Mesothelial cell of epicardium (in vitro differentiated cells): ENCODE measurements at regions not wholly inside any gene's neighbourhood (a gene's known extent, or its start where the extent isn't known, plus 50 kb on each side); places are given as distances from the start of the nearest gene placed in this dataset.

Experiments
- DNase-seq, 2 experiments: peaks; one replicate each; pipeline ENCODE4 v3.0.0; 2021; ENCODE audit warnings: low spot score in 2 of 2; ENCODE audit not compliant: unreplicated experiment in 2 of 2
- H3K27ac Mint-ChIP-seq: 2 replicates; pipeline ENCODE4 v1.8.0; 2021; ENCODE audit warnings: mixed read lengths
- H3K27me3 Mint-ChIP-seq: 2 replicates; pipeline ENCODE4 v1.8.0; 2021; ENCODE audit warnings: low read depth, mixed read lengths
- H3K36me3 Mint-ChIP-seq: 2 replicates; pipeline ENCODE4 v1.8.0; 2021; ENCODE audit warnings: mixed read lengths
- H3K4me1 Mint-ChIP-seq: 2 replicates; pipeline ENCODE4 v1.8.0; 2021; ENCODE audit warnings: mixed read lengths
- H3K4me3 Mint-ChIP-seq: 2 replicates; pipeline ENCODE4 v1.8.0; 2021; ENCODE audit warnings: mild to moderate bottlenecking, moderate library complexity, mixed read lengths
- H3K9me3 Mint-ChIP-seq: 2 replicates; pipeline ENCODE4 v1.8.0; 2021; ENCODE audit warnings: mixed read lengths
- CTCF ChIP-seq: fragments of 200-600 bp; sonication (generic); IDR thresholded peaks from one replicate; pipeline ENCODE4 v1.5.0; 2021; ENCODE audit warnings: antibody characterized with exemption; ENCODE audit not compliant: unreplicated experiment

- Mint-ChIP-seq H3K27ac (no peak overlapping the region), H3K4me1 (peaks cover 18% of the 10 kb centered on the region), H3K4me3 (no peak overlapping the region), H3K27me3 (peaks cover 19% of the 10 kb centered on the region), H3K9me3 (peaks cover 4% of the 10 kb centered on the region), H3K36me3 (no peaks in the 10 kb centered on the region)
- no peak for TF ChIP-seq CTCF
- no peak for DNase-seq
These were observed 395.2 kb upstream of the PLXNA2 start for GRCh38 chr1:208639382-208639781.

- peaks cover 18% of the 10 kb centered on the region for H3K4me1 Mint-ChIP-seq
- H3K36me3 Mint-ChIP-seq, result no peaks in the 10 kb centered on the region
- no peak for TF ChIP-seq CTCF
- H3K4me3 Mint-ChIP-seq, result no peak overlapping the region
- DNase-seq, result no peak
- no peak overlapping the region for H3K27ac Mint-ChIP-seq
- peaks cover 4% of the 10 kb centered on the region for H3K9me3 Mint-ChIP-seq
- peaks cover 20% of the 10 kb centered on the region for H3K27me3 Mint-ChIP-seq
These were observed 396.1 kb upstream of the PLXNA2 start for GRCh38 chr1:208640295-208640694.

DNA sequence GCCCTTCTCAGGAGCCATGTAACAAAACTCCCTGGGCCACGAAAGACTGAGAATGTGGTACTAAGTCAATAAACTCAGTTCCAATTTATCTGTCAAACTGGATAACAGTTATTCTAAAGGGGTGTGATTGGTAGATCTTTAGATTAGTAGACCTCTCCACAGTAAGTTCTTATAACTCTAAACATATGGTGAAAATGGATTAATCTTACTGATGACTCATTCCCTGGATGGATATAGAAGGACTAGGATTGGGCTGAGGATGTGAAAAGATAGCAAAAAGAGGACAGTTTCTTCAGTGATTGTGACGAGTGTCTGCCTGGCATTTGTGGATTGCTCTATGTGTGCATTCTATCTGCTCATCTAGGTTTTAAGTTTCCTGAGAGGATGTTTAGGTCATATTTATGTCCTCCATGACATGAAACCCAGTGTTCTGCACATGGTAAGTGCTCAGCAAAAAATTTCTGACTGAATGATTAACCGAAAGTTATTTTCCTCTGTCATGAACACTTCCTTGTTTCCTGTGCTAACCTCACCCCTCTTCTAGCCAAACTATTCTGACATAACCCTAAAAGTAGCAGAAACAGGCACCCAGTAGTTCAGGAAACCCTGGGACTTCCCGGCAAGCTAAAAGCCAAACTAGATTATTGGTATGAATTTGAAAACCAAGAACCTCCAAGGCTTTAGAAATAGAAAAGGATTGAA, 397.5 kb upstream of the PLXNA2 start:
- Mint-ChIP-seq H3K4me3 (no peak overlapping the region), H3K9me3 (peaks cover 4% of the 10 kb centered on the region), H3K27ac (no peak overlapping the region), H3K4me1 (peaks cover 18% of the 10 kb centered on the region), H3K27me3 (peaks cover 18% of the 10 kb centered on the region), H3K36me3 (no peaks in the 10 kb centered on the region)
- no peak for TF ChIP-seq CTCF
- DNase-seq, result no peak

DNA sequence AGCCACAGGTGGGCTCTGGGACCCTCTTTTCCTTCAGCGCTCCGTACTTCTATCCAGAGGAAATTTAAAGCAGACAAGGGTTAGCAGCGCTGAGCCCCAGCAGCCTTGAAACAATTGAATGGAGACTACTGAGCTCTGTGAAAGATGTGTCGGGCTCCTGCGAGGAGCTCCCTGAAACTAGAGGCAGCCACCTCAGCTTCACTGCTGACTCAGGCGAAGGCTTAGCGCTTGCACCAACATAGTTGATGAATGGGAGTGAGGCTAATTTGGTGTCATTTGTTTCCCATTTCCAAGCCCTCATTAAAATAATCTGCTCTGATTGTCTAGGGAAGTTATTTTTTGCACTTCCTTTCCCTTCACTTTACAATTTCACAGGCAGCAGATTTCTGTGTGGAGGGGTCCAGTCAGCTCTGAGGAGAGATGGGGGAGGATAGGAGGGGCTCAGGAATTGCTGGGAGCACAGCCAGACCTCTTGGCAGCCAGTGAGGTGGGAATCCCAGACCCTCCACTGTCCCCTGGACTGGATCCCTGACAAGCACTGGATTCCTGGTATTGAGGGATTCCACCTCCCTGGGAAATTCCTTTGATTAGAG, 398.9 kb upstream of the PLXNA2 start:
- Mint-ChIP-seq H3K27ac (no peak overlapping the region), H3K4me3 (no peak overlapping the region), H3K36me3 (no peaks in the 10 kb centered on the region), H3K27me3 (peaks cover 21% of the 10 kb centered on the region), H3K9me3 (peaks cover 4% of the 10 kb centered on the region), H3K4me1 (peaks cover 21% of the 10 kb centered on the region)
- no peak for TF ChIP-seq CTCF
- peak; percentile 25 to 42 for DNase-seq

- Mint-ChIP-seq H3K4me1 (peaks cover 23% of the 10 kb centered on the region), H3K36me3 (no peaks in the 10 kb centered on the region), H3K4me3 (no peak overlapping the region), H3K27ac (no peak overlapping the region), H3K9me3 (peaks cover 4% of the 10 kb centered on the region), H3K27me3 (peaks cover 20% of the 10 kb centered on the region)
- DNase-seq, result no peak
- no peak for TF ChIP-seq CTCF
These were observed 400.4 kb upstream of the PLXNA2 start for GRCh38 chr1:208644401-208645160.
